Upper lobe of left lung (tissue), 4 donors: ENCODE measurements at regions not wholly inside any gene's neighbourhood (a gene's known extent, or its start where the extent isn't known, plus 50 kb on each side); places are given as distances from the start of the nearest gene placed in this dataset.

ENCODE experiments used
- CTCF ChIP-seq, 6 experiments: fragments of 450-650 bp in 4 of 6; fragments of 200-600 bp in 2 of 6; sonication (generic) in 2 of 6; IDR thresholded peaks; one replicate each; pipeline ENCODE4 v1.5.1; 2016 to 2019; ENCODE audit warnings: antibody characterized with exemption in 6 of 6
- POLR2A ChIP-seq, 4 donors: fragments of 450-650 bp; IDR thresholded peaks; one replicate each; pipeline ENCODE4 v1.5.1; 2016 to 2017; ENCODE audit warnings: antibody characterized with exemption in 4 of 4, mild to moderate bottlenecking in 2 of 4

GRCh38 chr13:90518417-90518816 lies 829.1 kb upstream of the MIR17HG start:
- no peak for TF ChIP-seq CTCF (IDR thresholded peaks at IDR 0.05)
- no peak for TF ChIP-seq POLR2A (IDR thresholded peaks at IDR 0.05)
